OCI-LY3 (cell line): ENCODE measurements at regions not wholly inside any gene's neighbourhood (a gene's known extent, or its start where the extent isn't known, plus 50 kb on each side); places are given as distances from the start of the nearest gene placed in this dataset.

Experiments used
- CTCF ChIP-seq: fragments of 200-600, 300-600 bp; sonication (generic); IDR thresholded peaks from 2 replicates; pipeline ENCODE4 v1.5.1; 2014; ENCODE audit warnings: antibody characterized with exemption, low read length, low read depth
- EZH2phosphoT487 ChIP-seq: fragments of 200-600 bp; shearing (Covaris generic); IDR thresholded peaks from 2 replicates; pipeline ENCODE4 v1.6.1; 2018; ENCODE audit warnings: antibody characterized with exemption, mixed run types, low read depth

- TF ChIP-seq CTCF (no peak), EZH2phosphoT487 (no peak)
Observed at GRCh38 chr1:68372487-68372886, 77.3 kb downstream of the RPE65 start.
